ENCODE measurements at regions not wholly inside any gene's neighbourhood (a gene's known extent, or its start where the extent isn't known, plus 50 kb on each side); places are given as distances from the start of the nearest gene placed in this dataset.

DNA sequence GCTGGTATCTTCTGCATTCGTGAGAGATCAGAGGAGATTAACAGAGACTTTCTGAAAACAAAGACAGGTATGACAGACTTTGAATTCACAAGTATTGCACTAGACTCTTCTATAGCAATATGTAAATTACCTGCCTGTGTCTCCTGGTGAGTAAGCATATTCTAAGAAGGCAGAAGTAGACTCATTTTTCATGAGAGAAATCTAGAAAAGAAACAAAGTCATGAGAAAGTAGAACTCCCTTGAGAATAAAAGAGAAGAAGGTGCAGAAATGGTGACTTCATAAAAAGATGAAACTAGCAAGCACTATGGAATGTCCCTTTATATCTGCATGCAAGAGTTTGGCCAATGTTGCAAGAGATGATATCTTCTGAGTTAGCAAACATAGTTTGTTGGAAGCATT, 419.8 kb downstream of the DMRT2 start:
- DNase-seq (ENCODE audit: low read depth), result no peak

DNA sequence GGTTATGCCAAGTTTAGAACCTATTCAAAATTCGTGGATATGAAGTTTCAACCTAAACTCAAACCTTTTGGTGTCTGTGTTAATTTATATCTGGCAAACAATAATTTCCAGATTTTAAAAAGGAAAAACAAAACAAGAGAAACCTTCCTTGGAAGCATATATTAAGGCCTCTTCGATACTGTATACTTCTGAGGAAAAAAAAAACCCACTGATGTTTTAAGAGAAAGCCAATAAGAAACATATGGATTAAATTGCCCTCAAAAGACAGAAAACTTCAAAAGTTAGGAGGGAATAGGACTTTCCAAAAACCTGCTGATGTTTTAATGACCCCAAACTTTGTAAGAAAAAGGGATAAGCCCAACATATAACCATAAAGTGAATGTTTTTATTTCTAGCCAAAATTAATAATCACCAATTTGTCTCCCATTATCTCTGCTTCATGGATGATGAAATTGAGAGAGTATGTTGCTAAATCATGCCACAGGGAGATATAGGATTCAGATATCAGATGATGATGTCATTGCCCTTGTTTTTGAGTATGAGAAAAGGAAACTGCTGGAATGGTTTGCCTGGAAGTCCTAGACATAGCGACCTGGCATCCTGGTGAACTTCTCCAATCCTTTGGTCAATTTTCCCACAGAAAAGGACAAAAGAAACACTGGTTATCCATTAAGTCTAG, 423.9 kb downstream of the DMRT2 start:
- no peak for DNase-seq (ENCODE audit: low read depth)

DNA sequence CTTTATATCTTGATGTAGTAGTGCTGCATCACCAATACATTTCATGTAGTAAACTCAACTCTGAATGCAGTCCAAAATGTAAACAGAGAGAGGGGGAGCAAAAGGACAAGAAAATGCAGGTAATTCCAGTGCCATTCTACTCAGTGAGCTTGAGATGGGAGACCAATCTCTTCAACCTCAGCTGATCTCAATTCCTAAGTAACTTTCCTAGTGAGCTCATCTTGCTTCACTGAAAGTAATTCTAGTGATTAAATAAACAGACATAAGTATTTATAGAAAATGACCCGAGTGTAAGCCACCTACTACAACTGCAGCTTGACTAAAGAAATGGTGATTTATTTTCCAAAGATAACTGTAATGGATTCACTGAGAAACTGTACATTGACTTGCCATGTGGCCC, 424.5 kb downstream of the DMRT2 start:
- DNase-seq (ENCODE audit: low read depth), result no peak

DNA sequence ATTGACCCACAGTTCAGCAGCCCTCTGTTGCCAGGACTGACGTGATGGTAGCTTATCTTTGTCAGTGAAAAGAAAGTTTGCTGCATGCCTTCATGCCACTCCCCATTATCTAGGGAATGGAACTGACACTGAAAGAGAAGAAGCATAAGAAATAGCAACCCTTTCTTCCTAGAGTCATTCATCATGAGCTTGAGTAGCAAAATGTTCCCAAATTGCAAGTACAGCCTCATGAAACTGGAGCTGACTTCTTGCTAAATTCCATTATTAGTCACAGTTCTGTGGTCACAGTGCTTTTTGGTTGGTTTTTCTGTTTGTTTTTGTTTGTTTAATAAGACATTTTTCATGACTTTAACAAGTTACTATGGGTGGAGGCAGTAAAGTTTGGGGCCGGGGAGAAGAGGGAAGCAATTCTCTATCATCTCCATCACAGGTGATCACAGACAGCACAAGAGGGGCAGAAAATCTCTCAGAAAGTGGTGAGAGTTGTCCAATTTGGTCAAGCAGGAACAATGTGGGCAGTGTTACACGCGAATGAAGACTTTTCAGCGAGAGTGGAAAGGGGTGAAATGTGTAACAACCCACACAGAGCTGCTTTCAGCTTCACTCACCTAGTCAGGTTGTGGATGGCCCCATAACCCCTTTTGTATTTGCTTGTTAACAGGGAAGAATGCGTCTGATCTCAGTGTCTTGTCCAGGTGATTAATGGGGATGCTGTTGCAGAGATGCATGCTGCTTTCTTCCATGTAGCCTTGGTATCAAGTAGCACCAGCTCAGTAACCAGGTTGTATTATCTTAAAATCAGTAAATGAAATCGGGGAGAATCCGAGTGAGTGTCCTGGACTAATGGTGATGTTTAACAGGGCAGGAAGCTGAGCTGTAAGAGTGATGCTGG, 440.4 kb downstream of the DMRT2 start:
- no peak for DNase-seq (ENCODE audit: low read depth)

DNA sequence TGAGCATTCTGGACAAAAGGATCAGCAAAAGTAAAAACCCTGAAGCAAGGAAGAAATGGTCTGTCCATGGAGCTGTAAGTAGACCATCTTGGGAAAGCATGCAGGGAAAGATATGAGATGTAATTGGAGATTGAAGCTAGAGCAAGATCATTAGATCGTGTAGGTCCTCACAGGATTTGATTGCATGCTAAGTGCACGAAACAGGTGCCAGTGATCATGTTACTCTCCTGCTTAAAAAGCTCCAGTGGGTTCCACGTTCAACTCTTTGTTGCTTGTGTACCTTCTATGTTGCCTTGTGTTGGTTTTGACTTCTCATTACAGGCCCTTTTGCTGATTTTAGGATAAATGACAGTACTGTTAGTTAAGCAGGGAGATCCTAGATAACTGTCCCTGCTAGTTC, 442.0 kb downstream of the DMRT2 start:
- DNase-seq (ENCODE audit: low read depth), result no peak

DNA sequence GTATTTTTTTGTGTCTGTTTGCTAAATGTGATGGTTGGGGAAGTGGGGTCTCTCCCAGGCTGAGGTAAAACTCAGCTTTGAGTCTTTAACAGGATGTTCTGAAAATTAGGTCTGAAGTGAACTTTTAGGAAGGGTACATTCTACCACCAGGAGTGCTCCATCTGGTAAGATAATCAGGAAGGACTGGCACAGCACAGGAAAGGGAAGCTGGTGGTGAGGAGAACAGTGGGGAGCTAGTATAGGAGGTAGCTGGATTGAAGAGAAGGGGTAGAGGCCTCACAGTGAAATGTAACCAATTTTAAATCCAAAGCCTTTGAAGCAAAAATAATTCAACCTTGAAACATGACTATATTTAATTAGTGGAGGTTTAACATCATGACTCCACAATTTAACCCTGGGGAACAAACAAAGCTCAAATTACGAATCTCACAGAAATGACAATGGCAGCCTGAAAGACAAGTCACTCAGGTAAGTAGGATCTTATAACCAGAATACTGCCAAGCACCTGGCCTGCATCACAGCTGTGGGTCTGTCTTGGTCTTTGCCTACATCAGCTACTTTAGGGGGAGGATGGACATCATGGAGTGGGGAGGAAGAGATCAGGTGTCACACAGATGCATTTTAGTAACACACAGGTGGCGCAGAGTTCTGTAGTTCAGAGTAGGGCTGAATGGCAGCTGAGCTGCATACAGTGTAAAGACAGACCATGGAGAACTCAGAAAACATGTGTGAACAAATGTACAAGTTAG, 445.3 kb downstream of the DMRT2 start:
- DNase-seq (ENCODE audit: low read depth), result no peak

DNA sequence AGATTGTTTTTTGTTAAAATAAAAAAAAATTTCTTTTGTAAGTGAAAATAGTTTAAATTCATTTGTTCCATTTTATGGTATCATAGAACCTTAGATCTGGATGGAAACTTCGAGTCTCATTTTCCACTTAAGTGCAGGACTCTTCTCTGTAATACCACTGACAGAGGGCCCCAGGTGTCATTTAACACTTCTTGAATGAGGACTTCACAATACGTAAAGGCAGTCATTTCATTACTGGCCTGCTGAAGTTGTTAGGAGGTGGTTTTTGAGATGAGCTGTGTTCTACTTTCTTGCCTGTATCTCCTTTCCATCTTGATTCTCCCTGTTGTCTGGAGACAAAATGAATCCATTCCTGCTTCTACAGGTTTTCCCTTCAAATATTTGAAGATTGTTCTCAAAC, 455.3 kb downstream of the DMRT2 start:
- no peak for DNase-seq (ENCODE audit: low read depth)

DNA sequence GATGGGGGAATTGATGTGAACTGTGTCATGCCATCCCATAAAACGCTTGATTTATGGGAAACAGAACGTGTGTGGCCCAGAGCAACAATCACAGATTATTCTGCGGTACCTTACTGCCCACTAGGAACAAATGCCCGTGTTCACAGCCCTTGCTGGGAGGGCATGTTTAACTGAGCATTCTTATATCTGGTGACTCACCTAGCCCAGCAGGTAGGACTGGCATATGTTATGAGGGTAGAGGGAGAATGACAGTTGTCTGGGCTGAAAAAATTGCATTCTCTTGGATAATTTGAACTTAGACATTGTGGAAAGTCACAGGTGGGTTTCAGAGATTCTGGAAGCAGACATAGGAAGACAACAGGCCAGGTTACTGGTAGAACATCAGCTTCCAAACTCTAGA, 460.6 kb downstream of the DMRT2 start:
- DNase-seq (ENCODE audit: low read depth), result no peak

DNA sequence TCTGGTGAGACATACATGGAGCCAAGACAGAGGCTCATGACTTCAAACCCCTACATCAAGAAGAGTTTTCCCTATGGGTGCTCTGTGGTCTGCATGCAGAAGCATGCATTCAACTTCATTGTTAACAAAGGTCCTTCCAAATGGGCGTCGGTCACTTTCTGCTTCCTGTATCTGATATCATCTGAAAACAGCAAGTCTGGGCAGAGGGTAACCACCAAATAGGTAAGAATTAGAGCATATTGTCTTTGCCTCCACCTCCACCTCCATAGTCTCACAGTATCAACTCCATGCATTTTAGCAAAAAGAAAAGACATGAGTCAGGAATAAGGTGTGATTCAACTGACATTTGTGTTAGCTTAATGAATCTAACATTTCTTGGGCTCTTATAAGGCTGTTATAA, 462.9 kb downstream of the DMRT2 start:
- DNase-seq (ENCODE audit: low read depth), result no peak

DNA sequence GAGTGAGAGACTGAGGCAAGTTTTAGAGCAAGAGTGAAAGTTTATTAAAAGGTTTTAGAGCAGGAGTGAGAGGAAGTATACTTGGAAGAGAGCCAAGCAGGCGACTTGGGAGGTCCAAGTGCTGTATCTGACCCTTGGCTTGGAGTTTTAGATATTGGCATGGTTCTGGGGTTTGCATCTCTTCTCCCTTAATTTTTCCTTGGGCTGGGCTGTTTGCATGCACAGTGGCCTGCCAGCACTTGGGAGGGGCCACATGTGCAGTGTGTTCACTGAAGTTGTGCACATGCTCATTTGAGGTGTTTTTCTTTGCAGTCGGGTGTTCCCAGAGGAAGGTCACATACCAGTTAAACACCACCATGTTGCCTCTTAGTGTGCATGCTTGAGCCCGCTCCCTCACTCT, 464.1 kb downstream of the DMRT2 start:
- no peak for DNase-seq (ENCODE audit: low read depth)

DNA sequence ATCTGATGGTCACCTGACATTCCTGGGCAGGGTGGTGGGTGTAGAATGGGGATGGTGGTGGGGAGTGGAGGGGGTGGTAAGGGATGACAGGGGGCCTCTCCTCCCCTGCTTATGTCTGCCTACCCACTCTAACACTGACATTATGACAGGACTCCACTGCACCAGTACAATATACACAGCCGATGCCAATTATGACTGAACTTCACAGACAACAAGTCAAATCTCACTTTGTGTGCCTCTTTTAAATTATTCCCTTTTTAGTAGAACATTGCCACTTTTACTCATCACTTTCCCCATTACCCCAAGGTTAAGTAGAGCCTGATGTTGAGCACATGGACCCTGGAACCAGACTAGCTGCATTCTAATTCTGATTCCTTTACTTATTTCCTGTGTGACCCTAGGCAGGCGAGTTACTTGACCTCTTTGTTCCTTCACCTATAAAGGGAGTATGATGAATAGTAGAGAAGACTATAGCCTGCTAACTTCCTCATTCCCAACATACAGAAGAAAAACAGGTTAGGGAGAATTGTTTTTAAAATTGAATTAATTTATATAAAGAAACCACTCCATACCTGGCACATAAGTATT, 464.7 kb downstream of the DMRT2 start:
- no peak for DNase-seq (ENCODE audit: low read depth)

DNA sequence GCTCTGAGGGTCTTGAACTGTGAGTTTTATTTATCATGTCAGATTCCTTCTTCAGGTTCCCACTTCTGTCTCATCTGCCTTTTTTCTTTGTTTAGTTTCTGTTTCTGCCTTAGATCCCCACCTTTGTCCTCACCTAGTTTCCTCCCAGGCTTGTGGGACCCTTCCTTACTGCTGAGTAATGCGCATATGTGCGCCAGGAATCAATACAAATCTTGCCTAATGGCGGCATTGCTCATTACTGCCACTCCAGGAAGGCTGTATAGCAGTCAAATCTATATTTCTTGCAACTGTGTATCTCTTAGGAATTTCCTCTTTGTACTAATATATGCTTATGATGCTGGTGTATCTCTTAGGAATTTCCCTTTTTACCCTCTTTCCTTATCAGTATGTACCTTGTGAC, 465.4 kb downstream of the DMRT2 start:
- no peak for DNase-seq (ENCODE audit: low read depth)

DNA sequence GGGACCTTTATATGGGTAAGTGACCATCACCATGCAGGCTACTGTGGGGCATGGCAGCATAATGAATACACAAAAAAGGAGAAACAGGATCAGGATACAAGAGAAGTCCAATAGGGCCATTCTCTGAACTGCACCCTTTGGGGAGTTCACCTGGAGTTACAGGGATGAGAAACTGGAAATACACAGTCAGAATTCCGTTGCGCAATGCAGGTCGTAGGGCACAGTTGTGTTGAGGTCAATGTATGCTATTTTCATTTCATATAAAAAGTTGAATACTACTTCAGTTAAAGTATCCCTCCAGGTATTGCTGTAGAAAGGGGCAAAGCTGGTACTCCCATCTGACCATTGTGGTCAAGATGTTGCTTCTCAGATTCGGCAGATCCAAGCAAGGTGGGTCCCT, 471.4 kb downstream of the DMRT2 start:
- DNase-seq (ENCODE audit: low read depth), result no peak

DNA sequence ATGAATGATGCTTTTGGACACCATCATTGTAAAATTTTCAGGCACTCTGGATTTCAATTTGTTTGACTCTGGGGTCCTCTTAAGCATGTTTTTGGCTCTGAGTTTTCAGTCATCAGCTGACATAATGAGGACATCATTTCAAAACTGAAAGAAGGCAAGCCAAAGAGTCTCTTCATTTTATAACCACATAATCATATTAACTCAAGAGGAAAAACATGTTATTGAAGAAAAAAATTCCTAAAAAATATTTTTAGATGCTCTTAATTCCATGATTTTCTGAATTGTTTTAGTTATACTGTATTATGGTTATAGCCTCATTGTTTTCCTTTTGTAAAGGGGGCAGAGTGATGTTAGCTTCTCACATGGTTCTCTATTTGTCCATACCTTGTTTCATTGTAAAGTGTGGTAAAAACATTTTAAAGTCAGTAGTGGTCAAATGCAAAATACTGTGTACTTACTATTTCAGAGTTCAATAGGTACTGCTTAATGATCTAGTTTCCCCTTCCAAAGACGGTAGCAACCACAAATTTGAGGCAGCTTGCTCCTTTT, 472.1 kb downstream of the DMRT2 start:
- no peak for DNase-seq (ENCODE audit: low read depth)

DNA sequence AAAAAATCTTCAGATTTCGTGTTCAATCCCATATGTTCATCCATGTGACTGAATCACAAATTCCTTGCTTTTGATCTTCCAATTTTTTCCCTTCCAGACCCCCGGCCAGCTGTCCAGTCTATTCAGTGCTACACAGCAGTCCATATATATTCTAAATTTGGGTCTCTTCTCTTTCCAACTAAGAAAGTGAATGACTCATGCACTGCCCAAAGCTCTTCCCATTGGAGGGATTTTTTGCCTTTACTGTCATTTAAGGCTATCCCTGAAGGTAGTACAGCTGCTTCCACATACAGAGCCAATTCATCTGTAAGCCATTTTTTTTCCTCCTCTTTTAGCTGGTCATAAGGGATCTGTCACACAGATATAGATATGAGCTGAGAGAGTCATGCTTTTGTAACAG, 478.3 kb downstream of the DMRT2 start:
- no peak for DNase-seq (ENCODE audit: low read depth)

DNA sequence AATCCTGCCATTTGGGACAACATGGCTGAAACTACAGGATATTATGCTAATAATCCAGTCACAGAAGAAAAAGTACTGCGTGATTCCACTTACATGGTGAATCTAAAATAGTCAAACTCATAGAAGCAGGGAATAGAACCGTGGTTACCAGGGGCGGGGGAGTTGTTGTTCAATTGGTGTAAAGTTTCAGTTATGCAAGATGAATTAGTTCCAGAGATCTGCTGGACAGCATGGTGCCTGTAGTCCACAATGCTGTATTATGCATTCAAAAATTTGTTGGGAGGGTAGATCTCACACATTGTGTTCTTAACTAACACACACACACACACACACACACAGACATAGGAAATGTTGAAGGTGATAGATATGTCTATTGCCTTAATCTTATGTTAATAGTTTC, 480.5 kb downstream of the DMRT2 start:
- DNase-seq (ENCODE audit: low read depth), result no peak

DNA sequence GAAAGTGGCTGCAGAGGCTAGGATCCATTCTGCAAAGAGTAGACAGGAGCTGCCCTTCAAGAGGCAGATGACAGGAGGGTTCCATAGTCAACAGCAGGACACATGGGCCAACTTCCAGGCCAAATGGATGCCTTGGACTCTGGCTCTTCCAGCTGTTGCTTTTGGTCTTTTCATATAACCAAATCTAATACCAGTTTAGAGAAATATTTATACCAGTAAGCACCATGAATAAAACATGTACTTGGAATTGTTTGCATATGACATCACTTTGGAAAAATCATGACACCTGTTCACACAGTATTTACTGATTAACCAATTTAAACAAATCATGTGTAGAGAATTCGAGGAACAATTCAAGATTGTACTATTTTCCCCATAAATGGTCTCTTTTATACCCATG, 481.3 kb downstream of the DMRT2 start:
- DNase-seq (ENCODE audit: low read depth), result no peak

DNA sequence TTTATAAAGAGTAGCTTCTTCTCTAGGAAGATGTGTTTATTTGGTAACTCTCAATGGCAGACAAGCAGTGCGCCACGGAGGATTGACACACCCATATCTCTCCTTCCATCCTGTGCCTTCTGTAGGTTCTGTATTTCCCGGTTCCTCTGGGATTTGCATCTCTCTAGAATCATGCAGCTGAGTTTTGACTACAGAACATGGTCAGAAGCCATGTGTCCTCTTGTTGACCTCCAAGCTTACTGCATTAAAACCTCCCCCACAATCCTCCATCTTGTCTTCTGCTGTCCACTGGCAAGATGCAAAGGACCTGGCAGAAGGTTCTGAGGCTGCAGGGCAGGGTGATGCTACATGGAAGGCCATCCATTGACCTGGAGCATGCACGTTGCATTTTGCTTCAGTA, 482.0 kb downstream of the DMRT2 start:
- no peak for DNase-seq (ENCODE audit: low read depth)

DNA sequence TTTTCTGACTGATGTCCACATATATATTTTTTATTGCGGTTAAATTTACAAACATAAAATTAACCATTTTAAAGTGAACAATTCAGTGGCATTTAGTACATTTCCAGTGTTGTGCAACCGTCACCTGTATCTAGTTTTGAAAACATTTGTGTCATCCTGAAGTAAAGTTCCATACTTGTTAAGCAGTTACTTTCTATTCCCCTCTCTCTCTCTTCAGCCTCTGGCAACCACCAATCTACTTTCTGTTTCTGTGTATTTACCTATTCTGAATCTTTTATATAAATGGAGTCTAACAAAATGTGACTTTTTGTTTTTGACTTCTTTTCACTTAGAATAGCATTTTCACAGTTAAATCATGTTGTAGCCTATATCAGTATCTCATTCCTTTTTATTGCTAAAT, 480.1 kb upstream of the SMARCA2 start:
- DNase-seq (ENCODE audit: low read depth), result no peak

DNA sequence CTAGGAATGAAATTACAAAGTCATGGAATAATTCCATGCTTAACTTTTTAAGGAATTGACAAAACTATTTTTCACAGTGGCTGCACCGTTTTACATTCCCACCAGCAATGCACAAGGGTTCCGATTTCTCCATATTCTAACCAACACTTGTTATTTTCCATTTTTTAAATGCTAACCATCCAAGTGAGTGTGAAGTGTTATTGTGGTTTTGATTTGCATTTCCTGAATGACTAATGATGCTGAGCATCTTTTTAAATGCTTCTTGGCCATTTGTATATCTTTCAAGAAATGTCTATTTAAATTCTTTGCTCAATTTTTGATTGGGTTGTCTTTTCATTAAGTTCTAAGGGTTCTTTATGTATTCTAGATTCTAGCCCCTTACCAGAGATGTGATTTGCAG, 479.5 kb upstream of the SMARCA2 start:
- no peak for DNase-seq (ENCODE audit: low read depth)

DNA sequence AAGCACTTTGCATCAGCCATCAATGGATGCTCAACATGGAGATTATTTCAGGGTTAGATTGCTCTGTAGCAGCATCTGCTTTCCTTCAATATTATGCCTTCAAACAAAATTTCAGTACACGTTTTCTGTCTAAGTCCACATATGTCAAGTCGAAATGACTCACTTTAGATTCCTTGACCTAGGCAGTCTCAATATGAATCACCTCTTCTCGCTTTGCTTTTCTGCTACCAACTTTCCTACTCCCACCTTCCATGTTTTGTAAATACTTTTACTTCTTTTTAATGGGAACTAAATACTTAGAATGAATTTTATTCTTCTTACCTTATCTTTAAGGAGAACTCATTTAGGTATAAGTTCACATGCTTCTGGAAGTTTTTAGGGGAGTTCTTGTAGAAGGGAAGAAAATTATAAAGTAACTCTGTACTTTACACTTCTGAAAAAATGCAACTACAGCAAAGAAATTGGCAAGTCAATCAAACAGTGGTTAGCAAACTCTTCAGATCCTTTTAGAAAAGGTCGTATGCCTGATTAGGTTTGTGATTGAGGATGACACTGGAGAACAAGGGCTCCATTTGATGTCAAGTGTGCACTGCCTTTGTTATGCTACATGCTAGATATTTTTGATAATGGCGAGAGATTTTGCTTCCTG, 478.5 kb upstream of the SMARCA2 start:
- no peak for DNase-seq (ENCODE audit: low read depth)
